Mucosa of descending colon (tissue), 3 donors: ENCODE measurements at regions not wholly inside any gene's neighbourhood (a gene's known extent, or its start where the extent isn't known, plus 50 kb on each side); places are given as distances from the start of the nearest gene placed in this dataset.
"Not testable (repeated sequence)": the region's sequence is repeated elsewhere in the genome, so short reads cannot be mapped to it uniquely, and the experiment has no call there.

Experiments
- ATAC-seq: fragments of 200-7000 bp; cut with Tn5 transposase; one replicate; pipeline ENCODE4 v1.9.1; 2020; ENCODE audit warnings: mild to moderate bottlenecking, moderate library complexity
- DNase-seq, 3 donors: peaks; one replicate each; pipeline ENCODE4 v3.0.0-alpha.2; 2020
- H3K36me3 ChIP-seq: fragments of 200-600 bp; one replicate; pipeline ENCODE4 v1.8.0; 2021; ENCODE audit warnings: low read depth, mild to moderate bottlenecking
- H3K4me1 ChIP-seq: fragments of 200-600 bp; one replicate; pipeline ENCODE4 v1.8.0; 2021; ENCODE audit warnings: low read depth, mild to moderate bottlenecking
- H3K4me3 ChIP-seq: fragments of 200-600 bp; one replicate; pipeline ENCODE4 v1.8.0; 2021; ENCODE audit warnings: mild to moderate bottlenecking
- H3K9me3 ChIP-seq: fragments of 200-600 bp; one replicate; pipeline ENCODE4 v1.8.0; 2021; ENCODE audit warnings: mild to moderate bottlenecking
- intact Hi-C, 2 donors: fragments of 100-400 bp; cut with DNase I in 1 of 2; cut with micrococcal nuclease in 1 of 2; formaldehyde crosslinking; loops; one replicate each; pipeline versions ENCODE4 v1.11.0 to v1.11.1; 2022; cut with DNase I, micrococcal nuclease
- TF ChIP-seq, protein P1 (sequence below): fragments of 200-600 bp; IDR thresholded peaks from one replicate; pipeline ENCODE4 v1.8.0; 2022; ENCODE audit warnings: antibody characterized with exemption, mild to moderate bottlenecking
- donor health status: DM: no; HTN: no; CAD: no; lungs with moderate emphysema.
- donor health status: DM: no; HTN: no; CAD: no.
- donor health status: DM: no; HTN: yes; CAD: no.

DNA sequence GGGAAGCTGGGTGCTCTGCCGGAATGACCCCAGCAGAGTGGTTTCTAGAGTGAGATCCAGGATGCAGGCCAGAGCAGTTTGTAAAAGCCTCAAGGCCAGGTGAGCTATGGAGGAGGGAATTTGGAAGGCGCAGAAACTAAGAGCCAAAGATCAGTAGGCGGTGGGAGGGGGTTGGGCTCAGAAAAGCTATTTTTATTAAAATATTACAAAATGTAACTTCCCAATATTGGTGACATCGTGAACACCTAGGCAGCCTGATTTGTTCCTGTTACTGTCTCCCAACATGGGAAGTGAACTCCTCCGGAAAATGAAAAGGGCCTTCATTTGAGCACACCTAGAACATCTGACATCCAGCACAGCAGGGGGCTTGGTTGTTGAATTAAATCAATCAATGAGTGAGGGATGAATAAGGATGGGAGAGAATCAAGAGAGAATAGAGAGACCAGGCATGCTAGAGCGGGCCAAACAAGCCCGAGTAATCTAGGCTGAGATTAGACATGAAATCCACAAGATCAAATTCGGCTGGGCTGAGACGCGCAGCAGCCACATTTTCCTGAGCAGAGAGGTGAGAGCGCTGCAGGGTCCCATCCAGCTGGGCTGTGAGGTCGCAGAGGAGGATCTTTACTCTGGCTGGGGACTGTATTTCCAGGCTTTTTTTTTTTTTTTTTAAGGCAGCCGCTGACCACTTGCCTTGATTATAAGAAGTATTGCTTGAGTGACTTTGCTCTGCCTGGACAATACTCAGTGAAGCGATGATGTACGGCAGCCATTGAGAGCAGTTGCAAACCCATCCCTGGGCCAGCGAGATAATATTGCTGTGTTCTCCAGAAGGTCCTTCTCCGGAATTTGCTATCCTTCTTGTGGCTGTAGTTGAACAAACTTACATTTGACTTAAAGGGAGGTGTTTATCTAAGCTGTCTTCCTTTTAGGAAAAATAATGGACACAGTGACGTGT, 178.0 kb upstream of the KL start:
- intact Hi-C loops: no loop called here
- H3K4me3 ChIP-seq: no peak overlapping the region
- TF ChIP-seq, protein P1, sequence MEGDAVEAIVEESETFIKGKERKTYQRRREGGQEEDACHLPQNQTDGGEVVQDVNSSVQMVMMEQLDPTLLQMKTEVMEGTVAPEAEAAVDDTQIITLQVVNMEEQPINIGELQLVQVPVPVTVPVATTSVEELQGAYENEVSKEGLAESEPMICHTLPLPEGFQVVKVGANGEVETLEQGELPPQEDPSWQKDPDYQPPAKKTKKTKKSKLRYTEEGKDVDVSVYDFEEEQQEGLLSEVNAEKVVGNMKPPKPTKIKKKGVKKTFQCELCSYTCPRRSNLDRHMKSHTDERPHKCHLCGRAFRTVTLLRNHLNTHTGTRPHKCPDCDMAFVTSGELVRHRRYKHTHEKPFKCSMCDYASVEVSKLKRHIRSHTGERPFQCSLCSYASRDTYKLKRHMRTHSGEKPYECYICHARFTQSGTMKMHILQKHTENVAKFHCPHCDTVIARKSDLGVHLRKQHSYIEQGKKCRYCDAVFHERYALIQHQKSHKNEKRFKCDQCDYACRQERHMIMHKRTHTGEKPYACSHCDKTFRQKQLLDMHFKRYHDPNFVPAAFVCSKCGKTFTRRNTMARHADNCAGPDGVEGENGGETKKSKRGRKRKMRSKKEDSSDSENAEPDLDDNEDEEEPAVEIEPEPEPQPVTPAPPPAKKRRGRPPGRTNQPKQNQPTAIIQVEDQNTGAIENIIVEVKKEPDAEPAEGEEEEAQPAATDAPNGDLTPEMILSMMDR: no peak
- no peaks in the 10 kb centered on the region for H3K36me3 ChIP-seq
- no peak for DNase-seq
- H3K9me3 ChIP-seq: peaks cover 4% of the 10 kb centered on the region
- no peaks in the 10 kb centered on the region for H3K4me1 ChIP-seq
- no peak for ATAC-seq

DNA sequence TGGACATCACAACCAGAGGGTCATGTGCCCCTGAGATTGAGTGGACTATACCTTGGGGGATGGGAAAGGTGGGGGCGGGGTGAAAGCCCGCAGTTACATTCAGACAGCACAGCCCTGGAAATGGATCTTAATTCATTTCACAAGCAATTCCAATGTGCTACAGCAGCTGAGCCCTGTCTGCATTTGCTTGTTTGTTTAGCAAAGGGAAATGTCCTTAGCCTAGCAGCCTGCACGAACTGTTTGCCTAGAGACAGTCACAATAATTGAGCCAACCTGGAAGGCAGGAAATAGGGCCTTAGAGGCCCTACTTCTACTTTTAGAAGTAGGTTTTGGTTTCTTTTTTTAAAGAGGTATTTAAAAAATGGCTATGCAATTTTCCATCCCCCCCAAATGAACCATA, 177.3 kb upstream of the KL start:
- Histone ChIP-seq H3K4me3 (no peak overlapping the region), H3K4me1 (no peaks in the 10 kb centered on the region), H3K9me3 (peaks cover 4% of the 10 kb centered on the region), H3K36me3 (no peaks in the 10 kb centered on the region)
- intact Hi-C loops: no loop called here
- DNase-seq (peak in 1 of 3 donors; percentile 35), ATAC-seq (peak; percentile 82)
- TF ChIP-seq, protein P1: no peak

GRCh38 chr13:32840113-32840512, 176.1 kb upstream of the KL start:
- intact Hi-C loops: no loop called here
- Histone ChIP-seq H3K4me3 (no peak overlapping the region), H3K4me1 (no peaks in the 10 kb centered on the region), H3K9me3 (no peaks in the 10 kb centered on the region), H3K36me3 (no peaks in the 10 kb centered on the region)
- TF ChIP-seq, protein P1: no peak
- ATAC-seq (no peak), DNase-seq (no peak)

DNA sequence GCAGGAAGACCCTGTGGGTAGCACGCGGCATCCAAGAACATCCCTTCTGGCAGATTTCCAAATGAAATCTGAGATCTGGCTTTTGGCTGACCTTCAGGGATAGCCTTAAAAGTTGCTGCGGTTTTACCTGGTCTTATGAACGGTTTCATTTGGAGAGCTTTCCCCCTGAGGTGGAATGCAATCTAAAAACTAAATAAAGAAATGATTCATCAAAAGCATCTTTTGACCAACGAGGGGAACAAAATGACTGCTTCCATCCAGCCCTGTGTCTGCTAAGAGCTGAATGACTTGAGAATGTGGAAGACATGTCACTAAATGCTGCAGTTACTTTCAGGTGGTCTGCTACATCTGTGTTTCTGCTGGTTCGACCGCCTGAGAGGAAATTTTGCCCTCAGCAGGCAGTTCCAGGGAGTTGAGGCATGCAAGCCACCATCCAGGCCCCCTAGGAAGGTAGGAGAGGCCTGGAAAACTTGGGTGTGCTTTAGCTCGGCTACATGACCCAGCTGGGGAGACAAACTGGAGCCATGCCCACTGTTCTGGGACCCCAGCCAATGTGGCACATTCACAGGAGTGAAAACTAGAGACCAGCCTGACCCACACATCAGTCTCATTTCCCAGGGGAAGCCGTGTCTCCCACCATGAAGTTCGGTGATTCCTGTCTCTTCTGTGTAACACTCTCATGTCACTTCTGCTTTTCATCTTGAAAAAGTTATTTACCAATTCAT, 175.1 kb upstream of the KL start:
- no peak for DNase-seq
- no peaks in the 10 kb centered on the region for H3K36me3 ChIP-seq
- no peaks in the 10 kb centered on the region for H3K9me3 ChIP-seq
- TF ChIP-seq, protein P1: no peak
- H3K4me1 ChIP-seq: no peaks in the 10 kb centered on the region
- ATAC-seq: no peak
- intact Hi-C loops: no loop called here
- no peak overlapping the region for H3K4me3 ChIP-seq

DNA sequence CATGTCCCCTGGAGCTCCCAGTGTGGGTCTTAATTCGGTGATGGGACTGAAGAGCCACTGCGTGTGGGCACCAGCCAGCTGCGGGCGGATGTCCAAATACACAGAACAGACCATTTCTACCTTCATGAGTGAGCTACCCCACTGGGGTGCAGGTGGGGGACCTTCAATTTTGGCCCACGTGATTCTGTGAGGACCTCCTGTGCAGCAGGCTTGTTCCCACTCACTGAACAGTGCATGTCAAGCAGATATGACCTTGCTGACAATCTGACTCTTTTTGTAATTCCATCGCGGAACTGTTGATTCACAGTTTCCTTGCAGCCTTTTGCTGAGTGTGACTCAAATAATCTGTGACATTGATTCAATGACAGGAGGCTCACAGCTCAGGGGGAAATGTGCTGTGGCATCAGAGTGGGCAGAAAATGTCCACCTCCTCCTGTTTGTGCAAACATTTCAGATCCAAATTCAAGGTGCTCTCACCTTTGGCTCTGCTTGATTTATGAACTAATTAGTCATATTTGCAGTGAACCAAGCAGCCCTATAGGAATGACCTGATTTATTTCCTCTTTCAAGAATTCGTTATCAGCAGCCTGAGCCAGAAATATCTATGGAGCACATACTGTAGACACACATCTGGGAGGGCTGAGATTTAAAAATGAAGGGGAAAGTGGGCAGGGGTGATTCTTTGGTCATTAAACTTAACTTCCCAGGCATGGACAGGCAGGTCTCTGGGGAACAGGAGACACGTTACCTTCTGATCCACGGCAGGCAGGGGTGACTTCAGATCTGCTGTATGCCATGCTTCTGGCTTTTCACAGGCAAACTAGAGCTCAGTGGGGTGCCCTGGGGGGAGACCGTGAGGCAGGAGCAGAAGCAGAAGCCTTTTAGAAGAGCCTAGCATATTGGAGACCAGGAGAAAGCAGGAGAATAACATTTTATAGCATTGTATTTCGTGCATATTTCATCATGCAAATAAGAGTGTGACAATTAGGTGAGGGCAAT, 170.0 kb upstream of the KL start:
- ATAC-seq: no peak
- no peaks in the 10 kb centered on the region for H3K4me1 ChIP-seq
- no peaks in the 10 kb centered on the region for H3K9me3 ChIP-seq
- intact Hi-C loops: no loop called here
- no peaks in the 10 kb centered on the region for H3K36me3 ChIP-seq
- DNase-seq: no peak
- H3K4me3 ChIP-seq: no peak overlapping the region
- TF ChIP-seq, protein P1: no peak

GRCh38 chr13:32847976-32848375, 168.2 kb upstream of the KL start:
- H3K9me3 ChIP-seq, ATAC-seq, intact Hi-C loops: not testable (repeated sequence)

More at GRCh38 chr13:32847976-32848375, 168.2 kb upstream of the KL start:
- DNase-seq, H3K36me3 ChIP-seq, H3K4me1 ChIP-seq, H3K4me3 ChIP-seq: not testable (repeated sequence)
